Sigmoid colon (tissue), 4 donors: ENCODE measurements at regions not wholly inside any gene's neighbourhood (a gene's known extent, or its start where the extent isn't known, plus 50 kb on each side); places are given as distances from the start of the nearest gene placed in this dataset.

Source experiments
- CTCF ChIP-seq, 4 experiments: fragments of 450-650 bp in 3 of 4; fragments of 200-600 bp in 1 of 4; IDR thresholded peaks; one replicate each; pipeline ENCODE4 v1.5.1; 2016 to 2019; ENCODE audit warnings: antibody characterized with exemption in 4 of 4, mild to moderate bottlenecking in 3 of 4, moderate library complexity in 2 of 4
- POLR2A ChIP-seq, 2 donors: fragments of 450-650 bp; IDR thresholded peaks; one replicate each; pipeline ENCODE4 v1.6.1; 2016; ENCODE audit warnings: antibody characterized with exemption in 2 of 2, mild to moderate bottlenecking in 2 of 2, moderate library complexity in 2 of 2
- POLR2AphosphoS5 ChIP-seq, 4 donors: sonication (generic); formaldehyde crosslinking; IDR thresholded peaks; one replicate each; pipeline ENCODE4 v1.6.1; 2017; ENCODE audit warnings: antibody characterized with exemption in 4 of 4

GRCh38 chr21:7933923-7934322, 2587.5 kb upstream of the TPTE start:
- TF ChIP-seq CTCF (IDR thresholded peaks at IDR 0.05), result no peak
- TF ChIP-seq POLR2A (IDR thresholded peaks at IDR 0.05), result no peak
- TF ChIP-seq POLR2AphosphoS5 (IDR thresholded peaks at IDR 0.05), result no peak
